ENCODE measurements at regions not wholly inside any gene's neighbourhood (a gene's known extent, or its start where the extent isn't known, plus 50 kb on each side); places are given as distances from the start of the nearest gene placed in this dataset.

DNA sequence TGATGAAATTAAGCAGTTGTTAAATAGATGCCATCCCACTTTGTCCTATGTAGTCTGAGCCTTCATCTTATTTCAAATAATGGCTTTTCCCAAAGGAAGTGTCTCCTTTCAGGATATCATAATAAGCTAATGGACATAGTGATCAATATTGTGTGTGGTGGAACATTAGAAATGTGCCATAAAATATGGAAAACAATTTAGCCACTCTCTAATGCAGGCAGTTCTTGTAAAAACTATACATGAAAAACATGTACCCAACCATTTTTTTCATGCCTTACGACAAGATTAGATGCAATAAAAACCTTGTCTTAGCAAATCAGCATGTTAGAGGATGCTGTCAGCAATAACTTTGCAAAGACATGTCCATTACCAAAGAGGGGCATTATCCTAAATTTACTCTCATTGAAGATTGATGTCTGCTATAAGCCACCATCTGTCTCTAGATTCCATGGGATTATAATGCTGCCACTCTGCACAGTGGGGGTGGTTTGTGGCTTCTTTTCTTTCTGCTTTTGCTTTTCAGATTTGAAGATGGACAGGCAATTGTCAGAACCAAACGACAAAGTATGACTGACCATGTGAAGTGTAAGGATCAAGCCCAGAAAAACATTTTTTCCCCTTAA lies 724.0 kb upstream of the ZNF608 start:
- in situ Hi-C loops (cut with MboI; ENCODE audit: low sequenced_read_pairs, unreplicated experiment), result no loop called here

GRCh38 chr5:125476901-125477585 lies 730.6 kb upstream of the ZNF608 start:
- TF ChIP-seq CTCF (IDR thresholded peaks at IDR 0.05; ENCODE audit: borderline replicate concordance, control extremely low read depth, extremely low read depth, insufficient read depth, missing control alignments), result no peak
- in situ Hi-C loops (cut with MboI; ENCODE audit: low sequenced_read_pairs, unreplicated experiment), result no loop called here
- no peak for DNase-seq (ENCODE audit: low spot score)

More for the DNA sequence above, 724.0 kb upstream of the ZNF608 start:
- no peak for TF ChIP-seq CTCF (IDR thresholded peaks at IDR 0.05; ENCODE audit: borderline replicate concordance, control extremely low read depth, extremely low read depth, insufficient read depth, missing control alignments)
- DNase-seq (ENCODE audit: low spot score), result no peak

DNA sequence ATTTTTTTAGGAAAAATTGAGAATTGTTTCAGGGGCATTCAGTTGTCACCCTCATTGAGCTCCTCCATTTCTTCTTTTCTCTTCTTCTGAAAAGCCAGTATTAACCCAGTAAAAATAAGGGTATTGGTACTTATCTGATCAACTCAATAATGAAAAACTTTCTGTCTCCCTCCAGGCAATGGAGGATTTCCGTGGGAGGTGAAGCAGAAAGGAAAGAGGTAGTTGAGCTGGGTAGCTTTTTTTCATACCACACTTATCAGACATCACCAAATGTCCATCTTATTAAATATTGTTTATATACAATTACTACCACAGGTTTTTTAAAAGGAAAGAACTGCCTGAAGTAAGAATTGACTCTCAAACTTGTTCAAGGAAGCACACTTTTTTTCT lies 731.1 kb upstream of the ZNF608 start:
- no peak for DNase-seq (ENCODE audit: low spot score)
- TF ChIP-seq CTCF (IDR thresholded peaks at IDR 0.05; ENCODE audit: borderline replicate concordance, control extremely low read depth, extremely low read depth, insufficient read depth, missing control alignments), result no peak
- in situ Hi-C loops (cut with MboI; ENCODE audit: low sequenced_read_pairs, unreplicated experiment), result no loop called here

- in situ Hi-C loops (cut with MboI; ENCODE audit: low sequenced_read_pairs, unreplicated experiment), result no loop called here
- TF ChIP-seq CTCF (IDR thresholded peaks at IDR 0.05; ENCODE audit: borderline replicate concordance, control extremely low read depth, extremely low read depth, insufficient read depth, missing control alignments), result no peak
- no peak for DNase-seq (ENCODE audit: low spot score)
These were observed 732.2 kb upstream of the ZNF608 start for GRCh38 chr5:125478599-125478998.

GRCh38 chr5:125480911-125481310 lies 734.5 kb upstream of the ZNF608 start:
- DNase-seq (ENCODE audit: low spot score), result no peak
- in situ Hi-C loops (cut with MboI; ENCODE audit: low sequenced_read_pairs, unreplicated experiment), result no loop called here
- no peak for TF ChIP-seq CTCF (IDR thresholded peaks at IDR 0.05; ENCODE audit: borderline replicate concordance, control extremely low read depth, extremely low read depth, insufficient read depth, missing control alignments)

- no peak for DNase-seq (ENCODE audit: low spot score)
- in situ Hi-C loops (cut with MboI; ENCODE audit: low sequenced_read_pairs, unreplicated experiment), result no loop called here
- TF ChIP-seq CTCF (IDR thresholded peaks at IDR 0.05; ENCODE audit: borderline replicate concordance, control extremely low read depth, extremely low read depth, insufficient read depth, missing control alignments), result no peak
These were observed 735.3 kb upstream of the ZNF608 start for GRCh38 chr5:125481506-125482465.

Data from GM13976 (cell line).